ENCODE measurements at regions not wholly inside any gene's neighbourhood (a gene's known extent, or its start where the extent isn't known, plus 50 kb on each side); places are given as distances from the start of the nearest gene placed in this dataset.

DNA sequence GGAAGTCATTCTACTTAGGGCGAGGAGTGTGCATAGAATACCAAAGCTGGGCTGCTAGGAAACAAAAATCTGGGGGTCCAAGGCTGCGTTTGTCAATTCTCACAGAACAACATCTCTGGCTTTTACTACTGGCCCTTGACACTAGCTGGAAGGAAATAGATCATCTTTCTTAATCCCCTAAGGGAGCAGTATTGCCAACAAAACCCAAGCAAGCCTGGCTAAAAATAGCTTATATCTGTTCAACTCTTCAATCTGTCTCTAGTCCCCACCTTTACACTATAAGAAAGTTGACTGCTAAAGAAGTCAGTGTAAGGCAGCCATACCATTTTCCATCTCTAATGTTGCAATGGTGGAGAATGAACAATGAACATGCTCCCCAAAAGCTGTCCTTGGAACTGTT is 107.8 kb upstream of the SPRY2 start:
- no peak for DNase-seq (ENCODE audit: low read depth)
- H3K4me3 ChIP-seq (ENCODE audit: control insufficient read depth, low read depth, low read length), result no peak overlapping the region
- TF ChIP-seq, protein P1, sequence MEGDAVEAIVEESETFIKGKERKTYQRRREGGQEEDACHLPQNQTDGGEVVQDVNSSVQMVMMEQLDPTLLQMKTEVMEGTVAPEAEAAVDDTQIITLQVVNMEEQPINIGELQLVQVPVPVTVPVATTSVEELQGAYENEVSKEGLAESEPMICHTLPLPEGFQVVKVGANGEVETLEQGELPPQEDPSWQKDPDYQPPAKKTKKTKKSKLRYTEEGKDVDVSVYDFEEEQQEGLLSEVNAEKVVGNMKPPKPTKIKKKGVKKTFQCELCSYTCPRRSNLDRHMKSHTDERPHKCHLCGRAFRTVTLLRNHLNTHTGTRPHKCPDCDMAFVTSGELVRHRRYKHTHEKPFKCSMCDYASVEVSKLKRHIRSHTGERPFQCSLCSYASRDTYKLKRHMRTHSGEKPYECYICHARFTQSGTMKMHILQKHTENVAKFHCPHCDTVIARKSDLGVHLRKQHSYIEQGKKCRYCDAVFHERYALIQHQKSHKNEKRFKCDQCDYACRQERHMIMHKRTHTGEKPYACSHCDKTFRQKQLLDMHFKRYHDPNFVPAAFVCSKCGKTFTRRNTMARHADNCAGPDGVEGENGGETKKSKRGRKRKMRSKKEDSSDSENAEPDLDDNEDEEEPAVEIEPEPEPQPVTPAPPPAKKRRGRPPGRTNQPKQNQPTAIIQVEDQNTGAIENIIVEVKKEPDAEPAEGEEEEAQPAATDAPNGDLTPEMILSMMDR (conservative IDR thresholded peaks at IDR 0.05; ENCODE audit: control insufficient read depth, insufficient read depth, low read depth, low read length), result no peak

DNA sequence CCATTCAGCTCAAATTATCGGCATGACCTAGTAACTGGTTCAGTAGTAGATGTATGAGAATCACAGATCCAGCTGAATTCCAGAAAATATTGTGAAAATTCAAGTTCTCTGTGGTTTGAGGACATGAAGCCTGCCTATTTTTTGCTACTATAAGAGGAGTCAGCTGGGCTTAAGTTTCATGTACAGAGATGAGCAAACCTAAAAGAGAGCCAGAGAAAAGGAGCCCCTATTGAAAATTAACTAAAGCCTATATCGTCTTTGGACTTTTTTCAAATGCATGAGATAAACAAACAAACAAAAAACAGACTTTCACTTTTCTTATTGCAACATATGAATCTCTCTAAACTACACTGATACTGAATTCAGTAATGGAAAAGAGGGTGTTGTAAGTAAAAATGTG is 106.8 kb upstream of the SPRY2 start:
- TF ChIP-seq, protein P1 (conservative IDR thresholded peaks at IDR 0.05; ENCODE audit: control insufficient read depth, insufficient read depth, low read depth, low read length), result no peak
- no peak for DNase-seq (ENCODE audit: low read depth)
- no peak overlapping the region for H3K4me3 ChIP-seq (ENCODE audit: control insufficient read depth, low read depth, low read length)

DNA sequence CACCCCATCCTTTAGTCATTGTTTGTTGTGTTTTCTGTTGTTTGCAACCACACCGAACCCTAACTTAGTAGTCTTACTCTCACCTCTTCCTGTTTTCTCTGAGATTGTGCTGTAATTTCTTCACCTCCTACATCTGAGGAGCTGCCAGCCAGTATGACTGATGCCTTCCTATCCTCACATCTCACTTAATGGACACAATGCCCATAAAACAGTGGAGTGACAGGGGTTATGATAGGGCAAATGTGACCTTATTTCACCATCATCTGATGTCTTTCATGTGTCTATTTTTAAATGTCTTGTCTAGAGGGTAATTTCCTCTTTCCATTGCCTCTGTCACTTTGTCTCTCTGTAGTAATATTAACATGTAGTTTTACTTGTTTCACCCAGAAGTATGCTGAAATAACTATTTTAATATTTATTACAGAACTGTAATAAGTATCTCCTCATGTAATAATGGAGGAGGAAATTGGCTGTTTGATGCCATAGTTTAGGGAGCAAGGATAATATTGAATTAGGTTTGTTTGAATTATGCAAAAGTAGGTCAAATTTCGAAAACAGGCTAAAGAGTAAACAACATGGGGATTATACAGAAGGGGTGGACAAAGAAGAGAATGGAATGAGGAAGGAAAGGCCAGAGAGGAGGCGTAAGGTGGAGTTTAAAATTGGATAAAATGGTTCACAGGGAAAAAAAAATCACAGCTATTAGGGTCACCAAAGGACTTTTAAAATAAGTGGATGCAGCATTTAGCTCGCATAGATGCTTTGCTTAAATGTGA is 103.5 kb upstream of the SPRY2 start:
- no peak for DNase-seq (ENCODE audit: low read depth)
- TF ChIP-seq, protein P1 (conservative IDR thresholded peaks at IDR 0.05; ENCODE audit: control insufficient read depth, insufficient read depth, low read depth, low read length), result no peak
- no peak overlapping the region for H3K4me3 ChIP-seq (ENCODE audit: control insufficient read depth, low read depth, low read length)

DNA sequence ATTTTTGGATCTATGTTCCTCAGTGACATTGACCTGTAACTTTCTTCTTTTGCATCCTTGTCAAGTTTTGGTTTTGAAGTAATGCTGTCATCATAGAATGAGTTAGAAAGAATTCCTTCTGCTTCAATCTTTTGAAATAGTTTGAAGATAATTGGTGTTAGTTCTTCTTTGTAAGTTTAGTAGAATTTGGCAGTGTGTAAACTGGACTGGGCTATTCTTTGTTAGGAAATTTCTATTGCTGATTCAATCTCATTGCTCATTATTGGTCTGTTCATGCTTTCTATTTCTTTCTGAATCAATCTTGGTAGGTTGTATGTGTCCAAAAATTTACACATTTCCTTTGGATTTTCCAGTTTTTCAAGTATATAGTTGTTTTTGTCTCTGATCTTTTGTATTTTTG is 101.7 kb upstream of the SPRY2 start:
- TF ChIP-seq, protein P1 (conservative IDR thresholded peaks at IDR 0.05; ENCODE audit: control insufficient read depth, insufficient read depth, low read depth, low read length), result no peak
- no peak for DNase-seq (ENCODE audit: low read depth)
- no peak overlapping the region for H3K4me3 ChIP-seq (ENCODE audit: control insufficient read depth, low read depth, low read length)

DNA sequence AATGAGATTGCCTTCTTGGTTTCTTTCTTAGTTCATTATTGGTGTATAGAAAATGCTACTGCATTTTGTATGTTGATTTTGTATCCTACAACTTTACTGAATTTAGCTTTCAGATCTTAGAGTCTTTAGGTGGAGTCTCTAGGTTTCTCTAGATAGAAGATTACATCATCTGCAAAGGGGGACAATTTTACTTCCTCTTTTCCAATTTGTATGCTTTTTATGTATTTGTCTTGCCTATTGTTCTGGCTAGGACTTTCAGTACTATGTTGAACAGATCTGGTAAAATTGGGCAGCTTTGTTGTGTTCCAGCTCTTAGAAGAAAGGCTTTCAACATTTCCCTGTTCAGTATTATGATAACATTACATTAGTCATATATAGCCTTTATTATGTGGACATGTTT is 101.0 kb upstream of the SPRY2 start:
- no peak overlapping the region for H3K4me3 ChIP-seq (ENCODE audit: control insufficient read depth, low read depth, low read length)
- TF ChIP-seq, protein P1 (conservative IDR thresholded peaks at IDR 0.05; ENCODE audit: control insufficient read depth, insufficient read depth, low read depth, low read length), result no peak
- DNase-seq (ENCODE audit: low read depth), result no peak

DNA sequence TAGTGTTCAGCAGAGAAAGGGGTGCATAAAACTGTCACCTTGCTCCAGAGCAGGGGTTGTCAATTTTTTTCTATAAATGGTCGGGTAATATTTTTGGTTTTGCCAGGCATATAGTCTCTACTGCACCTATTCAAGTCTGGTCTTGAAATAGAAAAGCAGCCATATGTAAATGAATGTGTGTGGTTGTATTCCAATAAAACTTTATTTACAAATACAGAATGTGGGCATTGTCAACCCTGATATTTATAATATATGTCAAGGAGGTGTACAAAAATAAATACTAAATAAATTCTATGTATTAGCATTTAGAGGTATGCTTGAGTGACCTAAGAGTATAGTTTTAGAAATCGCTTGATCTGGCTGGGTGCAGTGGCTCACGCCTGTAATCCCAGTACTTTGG is 97.6 kb upstream of the SPRY2 start:
- H3K4me3 ChIP-seq (ENCODE audit: control insufficient read depth, low read depth, low read length), result no peak overlapping the region
- DNase-seq (ENCODE audit: low read depth), result no peak
- TF ChIP-seq, protein P1 (conservative IDR thresholded peaks at IDR 0.05; ENCODE audit: control insufficient read depth, insufficient read depth, low read depth, low read length), result no peak

Measured in fibroblast of mammary gland (primary cell).